NCI-H524 treated with DMSO at 0.1 percent for 48 hours (cell line): ENCODE measurements at regions not wholly inside any gene's neighbourhood (a gene's known extent, or its start where the extent isn't known, plus 50 kb on each side); places are given as distances from the start of the nearest gene placed in this dataset.

Source experiments
- DNase-seq: peaks from one replicate; lab custom pipeline; 2025; lab: John Stamatoyannopoulos, UW

DNA sequence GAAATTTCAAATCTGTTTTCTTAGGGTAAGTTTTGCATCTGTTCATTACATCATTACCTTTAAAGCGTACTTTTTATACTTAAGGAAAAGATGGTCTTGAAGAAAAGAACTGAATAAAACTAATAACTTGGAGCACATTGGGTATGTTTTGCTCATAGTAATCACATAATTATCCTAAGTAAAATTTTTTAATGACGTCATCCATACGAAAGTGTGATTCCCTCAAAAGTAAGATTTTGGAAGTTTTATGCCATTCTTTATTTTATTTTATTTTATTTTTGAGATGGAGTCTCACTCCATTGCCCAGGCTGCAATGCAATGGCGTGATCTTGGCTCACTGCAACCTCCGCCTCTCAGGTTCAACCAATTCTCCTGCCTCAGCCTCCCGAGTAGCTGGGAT is 1516.6 kb upstream of the TENM3 start:
- no peak for DNase-seq

DNA sequence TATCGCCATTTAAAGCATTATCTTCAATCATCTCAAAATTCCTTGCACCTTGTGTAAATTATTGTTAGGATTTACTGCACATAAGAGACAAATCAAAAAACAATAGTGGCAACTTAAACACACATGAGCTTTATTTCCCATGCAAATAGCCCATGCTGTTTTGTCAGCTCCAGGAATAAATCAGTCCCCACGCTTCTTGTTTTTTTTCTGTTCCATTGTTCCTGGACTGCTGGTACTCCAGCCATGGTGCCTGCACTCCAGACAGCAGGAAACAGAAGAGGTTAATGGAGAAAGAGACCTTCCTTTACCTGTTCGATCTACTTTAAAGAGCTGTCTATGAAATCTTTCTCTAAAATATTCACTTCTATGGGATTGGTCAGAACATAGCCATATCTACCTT is 1515.7 kb upstream of the TENM3 start:
- DNase-seq, result no peak

DNA sequence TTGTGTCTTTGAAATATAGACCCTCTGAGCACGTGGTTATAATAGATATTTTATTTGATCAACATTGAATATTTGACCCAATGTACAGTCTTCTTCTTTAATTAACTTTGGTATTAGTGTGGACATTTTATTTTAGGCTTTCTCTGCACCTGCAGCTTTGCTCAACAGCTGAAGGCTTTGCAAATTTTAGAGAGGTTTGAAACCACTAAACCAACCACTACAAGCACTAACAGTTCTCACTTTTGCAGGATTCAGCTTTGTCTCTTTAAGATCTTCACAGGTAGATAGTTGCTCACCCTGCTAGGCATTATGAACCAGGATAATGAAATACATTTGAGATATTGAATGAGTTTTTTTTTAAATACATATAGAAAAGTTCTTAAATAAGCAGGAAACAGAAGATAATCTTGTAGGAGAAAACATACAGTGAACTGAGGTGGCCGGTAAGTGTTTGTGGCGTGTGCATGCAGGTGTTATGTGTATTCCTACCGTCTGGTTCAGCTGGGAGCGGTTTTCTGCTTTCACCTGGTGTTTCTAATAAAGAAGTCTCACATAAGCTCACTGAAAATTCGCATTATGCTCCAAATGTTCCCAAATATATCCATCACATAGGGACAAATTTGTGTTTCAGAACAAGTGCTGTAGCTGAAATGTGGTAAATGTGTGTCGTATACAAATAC is 1508.3 kb upstream of the TENM3 start:
- DNase-seq, result no peak

DNA sequence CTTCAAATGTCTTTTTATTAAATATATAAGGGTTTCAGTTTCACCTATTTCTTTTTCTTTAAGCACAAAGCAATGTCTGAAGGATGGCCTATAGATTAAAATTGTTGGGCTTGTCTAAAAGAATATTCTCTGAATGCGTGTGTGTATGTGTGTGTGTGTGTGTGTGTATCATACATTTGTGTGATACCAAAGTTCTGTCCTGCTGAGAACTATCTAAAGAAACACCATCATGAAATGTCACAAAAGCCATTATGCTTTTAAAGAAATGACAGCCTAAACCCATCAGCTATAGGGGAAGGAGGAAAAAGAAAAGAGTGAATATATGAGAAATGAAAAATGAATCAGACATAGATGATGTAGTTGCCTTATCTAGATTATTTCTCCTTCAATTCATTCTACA is 1501.5 kb upstream of the TENM3 start:
- no peak for DNase-seq

DNA sequence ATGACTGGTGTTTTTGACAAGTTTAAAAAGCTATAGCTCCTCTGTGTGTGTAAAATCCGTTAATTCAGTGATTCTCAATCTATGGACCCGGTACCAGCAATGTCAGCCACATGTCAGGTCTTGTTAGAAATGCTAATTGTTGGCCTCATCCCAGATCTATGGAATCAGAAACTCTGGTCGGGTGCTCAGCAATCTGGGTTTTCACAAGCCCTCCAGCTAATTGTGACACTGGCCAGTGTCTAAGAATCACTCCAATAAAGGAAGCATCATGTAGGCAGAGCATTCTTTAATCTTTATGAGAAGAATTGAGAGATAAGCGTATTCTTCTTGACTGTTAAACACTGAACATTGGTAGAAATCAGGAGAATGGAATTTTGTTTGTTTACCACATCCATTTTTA is 1498.2 kb upstream of the TENM3 start:
- no peak for DNase-seq

DNA sequence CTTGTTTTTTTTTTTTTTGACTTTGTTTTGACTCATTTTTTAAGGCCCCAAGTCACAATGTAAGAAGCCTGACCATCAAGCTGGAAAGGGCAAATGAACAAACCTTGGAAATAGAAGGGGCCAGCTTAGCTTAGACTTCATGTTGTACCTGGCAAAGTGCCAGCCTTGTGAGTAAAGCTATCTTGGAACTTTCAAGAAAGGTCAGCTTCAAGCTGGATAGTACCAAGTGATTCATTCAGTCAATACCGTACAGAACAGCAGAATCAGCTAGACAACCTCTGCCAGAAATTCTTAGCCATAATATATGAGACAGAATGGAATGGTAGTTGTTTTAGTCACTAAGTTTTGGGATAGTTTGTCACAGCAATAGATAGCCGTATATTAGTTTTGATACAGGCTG is 1492.2 kb upstream of the TENM3 start:
- no peak for DNase-seq

DNA sequence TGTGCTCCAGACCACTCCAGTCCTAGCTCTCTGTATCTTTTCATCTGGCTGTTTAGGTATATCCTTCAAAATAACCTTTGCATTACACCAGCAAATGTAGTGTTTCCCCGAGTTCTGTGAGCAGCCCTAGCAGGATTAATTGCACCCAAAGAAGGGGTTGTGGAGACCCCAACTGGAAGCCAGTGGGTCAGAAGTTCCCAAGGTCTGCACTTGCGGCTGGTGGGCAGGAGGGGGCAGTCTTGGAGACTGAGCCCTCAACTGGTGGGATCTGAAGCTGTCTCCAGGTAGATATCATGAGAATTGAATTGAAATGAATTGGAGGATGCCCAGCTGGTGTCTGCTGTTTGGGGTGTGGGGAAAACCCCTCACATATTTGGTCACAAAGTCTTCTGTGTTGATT is 1485.3 kb upstream of the TENM3 start:
- no peak for DNase-seq

DNA sequence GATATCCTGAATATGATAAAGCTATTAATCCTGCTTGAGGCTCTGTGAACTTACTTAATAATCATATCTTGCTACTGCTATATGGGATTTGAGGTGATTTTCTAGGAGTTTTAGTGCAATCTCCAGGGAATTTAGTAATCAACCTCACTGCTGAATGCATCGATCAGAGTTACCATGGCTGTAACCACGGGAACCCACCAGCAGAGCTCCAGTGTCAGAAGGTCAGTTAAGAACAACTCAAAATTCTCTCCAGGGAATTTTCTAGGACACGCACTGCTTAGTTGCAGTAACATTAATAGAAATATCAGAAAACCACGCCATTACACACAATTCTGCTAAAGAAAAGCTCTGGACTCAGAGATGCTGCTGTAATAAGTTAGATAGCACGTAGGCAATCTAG is 1477.2 kb upstream of the TENM3 start:
- no peak for DNase-seq

DNA sequence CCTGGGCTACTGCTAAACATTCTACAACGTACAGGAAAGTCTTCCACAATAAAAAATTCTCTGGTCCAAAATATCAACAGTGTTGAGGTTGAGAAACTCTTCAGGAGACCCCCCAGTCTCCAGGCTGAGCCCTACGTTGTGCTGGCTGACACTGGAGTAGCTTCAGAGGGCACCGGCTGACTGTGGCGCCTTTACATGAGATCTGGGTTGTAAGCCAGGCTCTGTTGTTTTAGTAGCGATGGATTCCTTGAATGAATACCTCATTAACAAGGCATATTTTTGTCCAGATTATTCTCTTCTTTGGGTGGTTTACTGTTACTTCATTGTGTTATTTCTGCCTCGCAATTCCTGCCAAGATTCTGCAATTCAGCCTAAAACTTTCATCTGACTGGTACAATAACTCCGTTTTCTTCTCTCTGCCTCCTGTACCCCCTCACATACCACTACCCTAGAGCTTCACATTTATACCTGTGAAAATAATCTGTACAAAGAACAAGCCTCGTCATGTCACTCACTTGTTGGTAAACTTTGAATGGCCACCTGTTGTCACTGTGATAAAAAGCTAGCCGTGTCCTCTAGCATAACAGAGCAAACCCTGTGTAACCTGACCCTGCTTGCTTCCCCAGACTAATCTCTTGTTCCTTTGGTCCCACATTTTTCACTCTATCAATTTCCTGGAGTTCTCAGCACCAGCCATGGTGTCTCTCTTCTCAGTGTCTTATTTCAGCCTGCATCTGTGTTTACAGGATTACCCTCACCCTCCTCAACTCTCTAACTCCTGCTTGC is 1476.1 kb upstream of the TENM3 start:
- DNase-seq, result no peak

DNA sequence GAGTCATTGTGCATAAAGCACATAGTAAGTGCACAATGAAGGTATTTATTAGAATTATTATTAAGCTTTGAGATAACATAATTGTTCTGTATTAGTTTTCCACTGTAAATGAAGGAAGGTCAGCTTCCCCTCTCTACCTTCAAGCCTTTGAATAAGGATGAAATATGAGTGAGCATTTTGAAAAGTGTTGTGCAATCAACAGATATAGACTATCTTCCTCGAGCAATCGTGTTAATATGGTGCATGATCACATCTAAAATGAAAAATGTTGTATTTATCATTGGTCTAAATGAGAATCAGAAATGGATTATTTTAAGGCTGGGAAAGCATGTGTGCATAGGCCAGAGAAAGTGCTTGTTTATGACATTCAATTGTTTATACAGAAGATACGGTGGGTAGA is 1474.6 kb upstream of the TENM3 start:
- no peak for DNase-seq

DNA sequence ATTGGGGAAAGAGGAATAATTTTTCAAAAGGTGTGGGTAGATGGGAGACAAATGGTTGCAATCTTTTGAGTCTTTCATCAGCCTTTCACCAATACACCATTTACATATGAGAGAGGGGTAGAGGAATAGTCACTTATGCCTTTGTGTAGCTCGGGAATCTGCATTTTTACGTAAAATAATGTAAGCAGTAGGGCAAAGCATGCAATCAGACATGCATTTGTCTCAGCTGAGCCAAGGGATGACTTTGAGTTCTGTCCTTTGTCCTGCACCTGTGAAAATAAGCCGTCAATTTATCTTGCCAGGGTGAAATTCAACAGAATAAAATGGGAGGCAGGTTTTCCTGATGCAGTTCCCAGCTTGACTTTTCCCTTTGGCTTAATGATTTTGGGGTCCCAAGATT is 1473.4 kb upstream of the TENM3 start:
- DNase-seq, result no peak

DNA sequence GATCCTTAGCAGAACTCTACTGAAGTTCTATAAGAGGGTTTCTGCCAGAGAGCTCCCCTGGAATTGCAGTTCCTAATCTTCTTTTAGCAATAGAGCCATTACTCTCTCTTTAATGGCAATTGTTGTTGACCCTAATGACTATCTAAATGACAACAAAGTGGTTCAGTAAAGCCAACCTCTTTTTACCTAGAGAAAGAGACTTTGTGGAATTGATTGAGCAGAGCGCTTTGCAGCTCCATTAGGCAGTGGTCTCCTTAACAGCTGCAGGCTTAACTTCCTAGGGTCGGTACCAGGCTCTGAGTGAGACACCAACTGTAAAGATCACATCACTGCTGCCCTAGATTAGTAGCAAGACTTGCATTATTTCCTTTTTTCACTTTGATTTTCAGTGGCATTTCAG is 1472.9 kb upstream of the TENM3 start:
- DNase-seq, result no peak

DNA sequence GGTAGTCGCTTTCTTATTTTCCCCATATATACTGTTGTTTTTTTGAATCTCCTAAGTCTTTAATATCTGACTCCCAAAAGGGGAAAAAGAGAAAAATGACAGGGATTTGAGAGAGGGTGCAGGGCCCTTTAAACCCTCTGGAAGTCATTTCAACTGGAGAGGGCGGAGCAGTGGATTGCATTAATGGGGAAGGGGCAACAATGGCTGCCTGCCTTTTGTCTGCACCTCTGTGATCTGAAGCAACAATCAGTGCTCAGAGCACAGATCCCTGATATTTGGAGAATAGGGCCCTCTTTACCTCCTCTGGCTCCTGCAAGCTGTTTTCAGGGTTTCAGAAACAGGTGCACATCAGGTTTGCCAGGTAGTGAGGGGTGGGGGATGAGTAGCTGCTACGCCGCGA is 1458.3 kb upstream of the TENM3 start:
- DNase-seq, result no peak

DNA sequence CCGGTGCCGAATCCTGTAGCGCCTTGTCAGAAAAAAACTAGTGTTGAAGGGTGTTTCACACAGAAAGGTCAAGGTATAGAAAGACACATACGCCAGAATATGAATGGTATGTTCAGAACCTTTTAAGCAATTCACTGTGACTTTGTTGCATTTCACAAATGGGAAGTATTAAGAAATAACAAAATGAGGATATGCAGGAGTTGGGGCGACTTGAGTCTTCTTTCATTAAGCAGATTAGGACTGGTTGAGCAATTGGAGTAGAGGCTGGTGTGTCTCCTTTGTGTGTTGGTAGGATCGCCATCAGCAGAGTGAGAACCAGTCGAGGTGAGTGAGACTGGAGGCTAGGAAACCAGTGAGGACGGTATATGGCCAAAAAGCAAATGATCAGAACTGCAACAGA is 1454.5 kb upstream of the TENM3 start:
- no peak for DNase-seq

DNA sequence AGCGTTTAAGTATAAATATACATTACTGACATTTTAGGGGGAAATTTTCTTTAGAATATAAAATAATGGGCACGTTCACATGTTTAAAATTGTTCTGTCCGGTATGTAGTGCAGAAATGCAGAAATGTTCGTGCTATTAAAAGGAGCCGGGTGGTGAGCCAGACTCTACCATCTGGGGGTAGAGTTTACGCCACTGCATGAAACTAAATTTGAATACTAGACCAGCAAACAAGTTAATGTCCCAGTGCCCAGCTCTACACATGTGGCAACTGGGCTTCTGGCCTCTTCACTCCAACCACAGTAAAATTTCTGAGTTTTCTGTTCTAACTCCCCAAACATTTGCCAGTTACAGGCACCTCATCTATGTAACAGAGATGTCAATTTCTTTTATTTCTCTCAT is 1453.3 kb upstream of the TENM3 start:
- DNase-seq, result no peak

DNA sequence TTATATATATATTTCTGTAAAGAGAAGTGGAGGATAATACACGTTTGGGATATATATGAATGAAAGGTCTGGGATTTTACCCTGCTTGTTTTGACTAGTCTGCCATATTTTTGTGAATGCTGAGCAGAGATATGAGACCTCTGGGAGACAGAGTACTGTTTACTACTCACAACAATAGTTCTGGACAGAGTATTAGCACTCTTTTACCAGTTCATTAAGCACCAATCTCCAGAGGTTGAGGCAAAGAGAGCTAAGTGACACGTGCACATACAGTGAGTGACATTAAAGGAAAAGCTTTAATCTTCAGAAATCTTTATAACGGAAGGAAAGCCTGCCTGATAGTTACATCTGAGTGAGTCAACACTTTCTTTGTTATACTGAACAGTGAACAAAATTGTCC is 1452.7 kb upstream of the TENM3 start:
- no peak for DNase-seq

DNA sequence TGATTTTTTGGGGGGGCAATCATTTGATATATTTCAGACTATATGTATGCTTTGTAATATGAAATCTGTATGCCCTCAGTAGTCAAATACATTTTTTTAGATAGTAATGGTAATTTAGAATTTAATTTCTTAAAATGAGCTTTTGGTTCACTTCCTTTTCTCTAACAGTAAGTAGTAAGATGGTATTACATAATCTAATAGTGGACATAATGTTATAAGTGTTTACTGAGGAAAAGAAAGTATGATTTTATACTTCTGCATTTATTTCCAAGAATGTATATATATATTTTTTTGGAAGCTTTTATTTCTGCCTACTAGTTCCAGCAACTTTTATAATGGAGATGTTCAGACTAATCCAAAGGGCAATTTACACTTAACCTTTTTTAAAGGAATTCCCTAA is 1450.7 kb upstream of the TENM3 start:
- no peak for DNase-seq

DNA sequence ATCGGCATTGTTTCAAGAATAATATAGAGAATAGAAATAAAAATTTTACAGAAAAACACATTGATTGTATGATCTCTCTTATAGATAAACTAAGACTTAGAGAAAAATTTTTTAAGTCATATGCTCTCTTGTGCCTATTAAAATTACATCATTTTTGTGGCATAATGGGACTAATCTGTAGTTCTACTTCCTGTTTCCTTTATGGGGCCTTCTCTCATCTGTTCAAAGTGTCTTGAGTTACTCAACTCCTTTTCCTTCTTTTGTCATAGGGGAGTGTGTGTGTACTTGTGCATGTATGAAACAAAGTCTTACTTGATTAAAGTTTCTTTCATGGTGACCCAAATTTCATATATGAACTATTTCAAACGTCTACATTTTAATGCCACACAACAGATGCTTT is 1448.9 kb upstream of the TENM3 start:
- no peak for DNase-seq

DNA sequence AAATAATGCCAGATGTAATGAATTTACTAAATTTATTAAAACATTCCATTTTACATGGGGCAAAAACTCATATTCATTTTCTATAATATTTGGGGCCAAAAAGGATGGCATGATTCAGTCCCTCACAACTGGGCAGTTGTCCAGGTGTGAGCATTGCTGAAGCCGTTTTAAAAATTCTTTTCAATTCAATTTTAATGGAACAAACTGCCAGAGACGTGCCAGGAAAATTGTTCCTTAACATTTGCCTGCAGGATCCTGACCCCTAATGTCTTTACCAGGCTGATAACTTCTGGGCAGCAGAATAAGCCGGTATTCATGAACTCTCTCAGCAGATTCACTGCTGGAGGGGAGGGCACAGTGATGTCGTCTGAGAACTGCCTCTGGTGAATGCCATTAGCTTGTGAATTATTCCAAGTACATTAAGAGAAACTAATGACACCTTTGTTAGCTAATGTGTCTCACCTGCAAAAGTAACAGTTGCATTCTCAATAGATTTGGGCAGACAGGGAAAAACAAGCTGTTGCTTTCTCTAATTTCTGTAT is 1445.1 kb upstream of the TENM3 start:
- no peak for DNase-seq

DNA sequence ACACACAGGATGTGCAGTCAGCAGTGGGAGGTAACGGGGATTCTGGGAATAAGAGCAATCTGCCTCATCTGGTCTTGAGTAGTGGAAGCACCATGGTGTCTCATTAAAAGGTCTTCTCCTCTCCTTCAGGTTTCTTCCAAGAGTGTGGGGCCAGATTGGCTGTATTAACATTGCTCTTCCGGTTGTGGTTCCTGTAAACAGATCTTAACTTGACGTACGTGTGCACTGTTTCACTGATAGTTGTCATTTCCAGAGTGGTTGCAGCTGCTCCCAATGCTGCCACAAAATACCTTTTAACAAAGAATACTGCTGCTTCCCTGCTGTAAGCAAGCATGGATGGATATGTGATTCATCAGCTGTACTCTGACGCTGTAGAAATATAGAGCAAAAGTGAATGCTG is 1443.4 kb upstream of the TENM3 start:
- no peak for DNase-seq

DNA sequence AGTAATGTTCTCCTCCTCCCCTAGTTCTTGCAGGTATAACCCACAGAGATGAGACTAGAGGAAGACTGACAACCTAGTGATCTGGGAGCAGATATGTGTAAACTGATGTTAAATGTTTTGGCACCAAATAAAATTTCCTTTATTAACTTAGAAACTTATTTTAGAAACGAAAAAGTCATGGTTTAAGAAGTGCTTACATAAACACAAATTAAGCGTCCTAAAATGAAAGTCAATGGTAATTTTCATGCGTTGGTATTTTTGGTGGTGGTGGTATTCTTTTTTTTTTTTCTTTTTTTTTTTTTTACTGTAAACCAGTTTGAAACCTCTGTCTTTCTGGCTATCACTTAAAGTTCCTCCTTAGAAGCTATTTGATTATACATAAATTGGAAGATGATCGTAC is 1438.1 kb upstream of the TENM3 start:
- DNase-seq, result no peak

DNA sequence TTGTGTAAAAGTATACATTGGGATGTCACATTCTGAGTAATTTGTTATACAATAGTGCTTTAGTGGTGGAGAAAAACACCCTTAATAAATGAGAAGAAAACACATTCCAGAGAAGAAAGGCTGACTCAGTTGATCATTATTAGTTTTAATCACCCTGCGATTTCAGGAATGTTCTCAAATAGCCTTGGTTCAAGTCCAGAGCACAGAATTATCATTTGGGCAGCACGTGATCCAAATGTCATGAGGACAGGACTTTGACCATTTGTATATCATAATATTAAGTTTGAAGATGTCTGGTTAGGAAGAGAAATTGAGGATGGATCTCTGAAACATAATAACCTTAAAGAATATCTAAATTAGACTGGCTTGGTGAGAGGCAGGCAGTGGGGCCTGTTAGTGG is 1434.3 kb upstream of the TENM3 start:
- no peak for DNase-seq

DNA sequence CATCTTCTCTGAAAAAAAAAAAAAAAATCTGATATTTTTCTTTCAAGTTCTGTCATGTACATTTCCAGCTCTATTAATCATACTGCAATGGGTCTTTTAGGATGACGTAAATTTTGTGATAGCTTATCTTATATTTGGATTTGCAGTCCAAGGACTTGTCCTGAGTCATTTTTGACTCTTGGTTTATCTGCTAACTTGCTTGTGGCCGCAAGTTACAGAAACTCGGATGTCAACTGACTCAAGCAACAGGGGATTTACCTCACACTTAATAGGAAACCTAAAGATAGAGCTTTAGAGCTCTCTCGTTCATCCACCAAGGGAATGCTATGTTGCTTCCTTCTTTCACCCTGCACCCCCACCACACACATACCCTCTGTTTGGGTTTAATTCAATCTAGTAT is 1433.8 kb upstream of the TENM3 start:
- no peak for DNase-seq

DNA sequence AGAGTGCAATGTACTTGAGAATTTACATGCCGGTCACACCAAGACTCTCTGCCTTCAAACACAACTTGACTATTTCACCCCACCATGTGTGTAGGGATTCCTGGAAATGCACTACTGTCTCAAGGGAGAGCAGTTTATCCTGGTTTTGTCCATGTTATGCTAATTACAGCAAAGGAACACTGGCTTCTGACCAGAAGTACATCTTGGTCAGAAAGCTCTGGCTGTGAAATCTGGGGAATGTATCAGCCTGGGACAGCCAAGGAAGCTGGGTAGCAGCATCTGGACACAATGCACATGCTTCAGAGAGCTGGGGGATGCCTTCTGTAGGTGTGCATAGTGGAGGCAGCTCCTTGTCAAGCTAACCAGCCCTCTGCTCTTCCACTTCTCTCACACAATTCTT is 1432.6 kb upstream of the TENM3 start:
- DNase-seq, result no peak
